ENCODE measurements at regions not wholly inside any gene's neighbourhood (a gene's known extent, or its start where the extent isn't known, plus 50 kb on each side); places are given as distances from the start of the nearest gene placed in this dataset.

GRCh38 chr10:78433076-78433595 lies 399.5 kb downstream of the RPS24 start:
- TF ChIP-seq CTCF (conservative IDR thresholded peaks at IDR 0.05; ENCODE audit: low read depth, low read length) (no peak), EZH2 (IDR thresholded peaks at IDR 0.05; ENCODE audit: borderline replicate concordance, low read depth, low read length, poor library complexity, severe bottlenecking) (no peak)
